ENCODE measurements at regions not wholly inside any gene's neighbourhood (a gene's known extent, or its start where the extent isn't known, plus 50 kb on each side); places are given as distances from the start of the nearest gene placed in this dataset.

GRCh38 chr18:70503060-70503459 lies 214.2 kb downstream of the SOCS6 start:
- TF ChIP-seq CTCF (conservative IDR thresholded peaks at IDR 0.05; ENCODE audit: low read depth), result no peak
- ChIA-PET POLR2A (ENCODE audit: low non-redundant PET) (no interaction called here), CTCF (interaction anchor here (0.6 kb wide), 1 partner anchor 15 kb away, joined by 4 read pairs; no protein-coding TSS in a partner anchor)
- no peak overlapping the region for H3K27ac ChIP-seq
- no peak for DNase-seq (ENCODE audit: low spot score)

GRCh38 chr18:70501358-70501757 lies 212.5 kb downstream of the SOCS6 start:
- H3K27ac ChIP-seq, result no peak overlapping the region
- POLR2A ChIA-PET (ENCODE audit: low non-redundant PET), result no interaction called here
- DNase-seq (ENCODE audit: low spot score), result no peak
- CTCF ChIA-PET, result no interaction called here
- TF ChIP-seq CTCF (conservative IDR thresholded peaks at IDR 0.05; ENCODE audit: low read depth), result no peak

- DNase-seq (ENCODE audit: low spot score), result no peak
- CTCF ChIA-PET, result no interaction called here
- TF ChIP-seq CTCF (conservative IDR thresholded peaks at IDR 0.05; ENCODE audit: low read depth), result no peak
- no peak overlapping the region for H3K27ac ChIP-seq
- POLR2A ChIA-PET (ENCODE audit: low non-redundant PET), result no interaction called here
Measured at GRCh38 chr18:70500748-70501147, 211.9 kb downstream of the SOCS6 start.

- no peak for DNase-seq (ENCODE audit: low spot score)
Measured at GRCh38 chr18:70499218-70499691, 210.4 kb downstream of the SOCS6 start.

GRCh38 chr18:70496353-70497294 lies 207.8 kb downstream of the SOCS6 start:
- ChIA-PET POLR2A (ENCODE audit: low non-redundant PET) (no interaction called here), CTCF (no interaction called here)
- TF ChIP-seq CTCF (conservative IDR thresholded peaks at IDR 0.05; ENCODE audit: low read depth), result no peak
- DNase-seq (ENCODE audit: low spot score), result no peak
- no peak overlapping the region for H3K27ac ChIP-seq

More at GRCh38 chr18:70499218-70499691, 210.4 kb downstream of the SOCS6 start:
- POLR2A ChIA-PET (ENCODE audit: low non-redundant PET), result no interaction called here
- no peak for TF ChIP-seq CTCF (conservative IDR thresholded peaks at IDR 0.05; ENCODE audit: low read depth)
- H3K27ac ChIP-seq, result no peak overlapping the region
- CTCF ChIA-PET, result no interaction called here

GRCh38 chr18:70494524-70494923 lies 205.7 kb downstream of the SOCS6 start:
- ChIA-PET CTCF (interaction anchor here (0.6 kb wide), 1 partner anchor 46 kb away, joined by 4 read pairs; no protein-coding TSS in a partner anchor), POLR2A (ENCODE audit: low non-redundant PET) (no interaction called here)
- no peak for DNase-seq (ENCODE audit: low spot score)
- no peak for TF ChIP-seq CTCF (conservative IDR thresholded peaks at IDR 0.05; ENCODE audit: low read depth)
- H3K27ac ChIP-seq, result no peak overlapping the region
